PC-3 (cell line): ENCODE measurements at regions not wholly inside any gene's neighbourhood (a gene's known extent, or its start where the extent isn't known, plus 50 kb on each side); places are given as distances from the start of the nearest gene placed in this dataset.

Experiments used
- CTCF ChIP-seq: fragments of 300-600 bp; sonication (generic); conservative IDR thresholded peaks from 2 replicates; pipeline ENCODE4 v1.5.1; 2017; ENCODE audit warnings: antibody characterized with exemption, low read depth, mild to moderate bottlenecking, low read length
- EZH2 ChIP-seq: fragments of 300-600 bp; sonication (generic); IDR thresholded peaks from one replicate; pipeline ENCODE4 v1.6.1; 2017; ENCODE audit warnings: antibody characterized with exemption, mild to moderate bottlenecking, low read length; ENCODE audit not compliant: unreplicated experiment
- EZH2phosphoT487 ChIP-seq: fragments of 300-600 bp; sonication (generic); IDR thresholded peaks from 2 replicates; pipeline ENCODE4 v1.6.1; 2018; ENCODE audit warnings: mild to moderate bottlenecking, antibody characterized with exemption, low read length, borderline replicate concordance

DNA sequence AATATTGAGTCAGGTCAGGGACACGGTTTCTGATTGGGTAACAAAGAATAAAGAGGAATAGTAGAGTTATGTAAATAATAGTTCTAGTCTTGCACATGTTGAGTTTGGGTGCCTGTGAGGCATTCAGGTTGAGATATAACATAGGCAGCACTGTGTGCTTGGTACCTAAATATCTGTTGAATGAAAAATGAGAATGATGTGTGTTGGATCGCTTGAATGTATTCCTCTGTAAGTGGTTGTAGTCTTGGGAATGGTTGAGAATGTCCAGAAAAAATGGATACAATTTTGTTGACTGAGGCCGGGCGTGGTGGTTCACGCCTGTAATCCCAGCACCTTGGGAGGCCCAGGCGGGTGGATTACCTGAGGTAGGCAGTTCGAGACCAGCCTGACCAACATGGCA is 116.3 kb upstream of the HNRNPU start:
- TF ChIP-seq CTCF (no peak), EZH2 (no peak), EZH2phosphoT487 (no peak)
